HepG2 (cell line): ENCODE measurements at regions not wholly inside any gene's neighbourhood (a gene's known extent, or its start where the extent isn't known, plus 50 kb on each side); places are given as distances from the start of the nearest gene placed in this dataset.

ENCODE experiments used
- ATAC-seq: fragments of 200-7000 bp; cut with Tn5 transposase; 3 replicates; pipeline ENCODE4 v1.9.1; 2020; ENCODE audit warnings: mild to moderate bottlenecking, moderate library complexity
- BruUV-seq: library from RNA; stranded (reverse); fragments of 400-500 nt; replicated peaks from 2 replicates; lab custom pipeline; 2021; lab: Mats Ljungman, UMichigan
- CTCF ChIA-PET: fragments of 300-600 bp; formaldehyde crosslinking; extraction: SDS; loops from one replicate; lab custom pipeline; 2021; ENCODE audit warnings: low total read pairs, inconsistent platforms, low intra/inter-chr PET ratio; lab: Yijun Ruan, JAX
- POLR2A ChIA-PET: fragments of 350-600 bp; sonication (Branson Sonifier 250); formaldehyde crosslinking; loops from one replicate; lab custom pipeline; 2020; ENCODE audit warnings: antibody characterized with exemption, inconsistent platforms; lab: Yijun Ruan, JAX
- DNase-seq: peaks from one replicate; pipeline ENCODE4 v3.0.0-alpha.2; 2015; ENCODE audit warnings: low spot score
- FAIRE-seq: peaks from 3 replicates; lab custom pipeline; 2011; peaks lifted over from hg19 to GRCh38; lab: Jason Lieb, UNC
- H2AFZ ChIP-seq: one replicate; pipeline ENCODE4 v1.6.1; 2011; ENCODE audit warnings: low read length, inconsistent platforms
- H3K27ac ChIP-seq: fragments of 300-600 bp; 3 replicates; pipeline ENCODE4 v1.8.0; 2011; ENCODE audit warnings: mixed run types, mild to moderate bottlenecking, mixed read lengths, low read length, inconsistent platforms; ENCODE audit not compliant: insufficient read depth; ENCODE audit errors: extremely low read length
- H3K27me3 ChIP-seq, 2 experiments: fragments of 200-600 bp in 1 of 2; 2 replicates in 1 of 2; 3 replicates in 1 of 2; pipeline versions ENCODE4 v1.6.0 to v1.8.0; 2011; ENCODE audit warnings: low read length in 2 of 2, mild to moderate bottlenecking in 2 of 2, moderate library complexity in 2 of 2, inconsistent platforms in 1 of 2; ENCODE audit not compliant: insufficient read depth in 2 of 2, control insufficient read depth in 1 of 2
- H3K36me3 ChIP-seq, 2 experiments: fragments of 200-600 bp in 1 of 2; replicated peaks in 1 of 2; 2 replicates in 1 of 2; 3 replicates in 1 of 2; pipeline versions ENCODE4 v1.5.1 to v1.8.0; 2011; ENCODE audit warnings: low read length in 2 of 2, inconsistent platforms in 1 of 2; ENCODE audit not compliant: insufficient read depth in 2 of 2, control insufficient read depth in 1 of 2
- H3K4me1 ChIP-seq: 2 replicates; pipeline ENCODE4 v1.5.1; 2012; ENCODE audit warnings: low read length, inconsistent platforms; ENCODE audit not compliant: insufficient read depth
- H3K4me2 ChIP-seq: 2 replicates; pipeline ENCODE4 v1.6.0; 2011; ENCODE audit warnings: low read depth, low read length, inconsistent platforms
- H3K4me3 ChIP-seq, 3 experiments: fragments of 200-600 bp in 1 of 3; sonication (generic), shearing (Covaris generic) in 1 of 3; replicated peaks in 1 of 3; 2 replicates each; pipeline ENCODE4 v1.5.1; 2011 to 2016; ENCODE audit warnings: low read length in 3 of 3, inconsistent platforms in 2 of 3, low read depth in 2 of 3, mild to moderate bottlenecking in 2 of 3, control low read depth in 1 of 3, mixed read lengths in 1 of 3; ENCODE audit not compliant: insufficient read depth in 1 of 3
- H3K79me2 ChIP-seq: one replicate; pipeline ENCODE4 v1.6.1; 2011; ENCODE audit warnings: low read length, inconsistent platforms; ENCODE audit not compliant: insufficient read depth
- H3K9ac ChIP-seq: 2 replicates; pipeline ENCODE4 v1.6.0; 2011; ENCODE audit warnings: mild to moderate bottlenecking, low read depth, low read length, inconsistent platforms; ENCODE audit not compliant: insufficient read depth
- H3K9me3 ChIP-seq: 2 replicates; pipeline ENCODE4 v1.5.1; 2012; ENCODE audit warnings: mild to moderate bottlenecking, low read length
- H4K20me1 ChIP-seq: 2 replicates; pipeline ENCODE4 v1.6.0; 2011; ENCODE audit warnings: inconsistent platforms, mild to moderate bottlenecking, low read length, moderate library complexity; ENCODE audit not compliant: insufficient read depth
- FOSL1 ChIP-seq: sonication (generic); formaldehyde crosslinking; IDR thresholded peaks from 2 replicates; pipeline ENCODE4 v1.9.0; 2021; ENCODE audit warnings: missing genetic modification reagents, borderline replicate concordance
- GATAD1 ChIP-seq: IDR thresholded peaks from 2 replicates; pipeline ENCODE4 v1.6.1; 2016; ENCODE audit warnings: missing genetic modification reagents, missing compliant biosample characterization
- KDM1A ChIP-seq: IDR thresholded peaks from 2 replicates; pipeline ENCODE4 v1.6.1; 2016; ENCODE audit warnings: missing compliant biosample characterization
- KLF15 ChIP-seq: sonication (generic); formaldehyde crosslinking; IDR thresholded peaks from 2 replicates; pipeline ENCODE4 v1.8.1; 2023; ENCODE audit warnings: borderline replicate concordance, mild to moderate bottlenecking, inconsistent platforms, missing genetic modification reagents, mixed read lengths
- MED13 ChIP-seq: sonication (generic); formaldehyde crosslinking; IDR thresholded peaks from 2 replicates; pipeline ENCODE4 v1.5.0; 2020; ENCODE audit warnings: missing genetic modification reagents
- NCOA1 ChIP-seq: sonication (generic); formaldehyde crosslinking; IDR thresholded peaks from 2 replicates; pipeline ENCODE4 v1.9.0; 2021; ENCODE audit warnings: missing genetic modification reagents
- PAF1 ChIP-seq: IDR thresholded peaks from 2 replicates; pipeline ENCODE4 v1.6.1; 2016; ENCODE audit warnings: missing genetic modification reagents, missing compliant biosample characterization
- SETDB1 ChIP-seq: sonication (generic); formaldehyde crosslinking; IDR thresholded peaks from 2 replicates; pipeline ENCODE4 v1.5.1; 2020; ENCODE audit warnings: missing genetic modification reagents, mild to moderate bottlenecking, borderline replicate concordance
- SMAD1 ChIP-seq: sonication (generic); formaldehyde crosslinking; IDR thresholded peaks from 2 replicates; pipeline ENCODE4 v1.4.0; 2020; ENCODE audit warnings: missing genetic modification reagents, low read depth, mild to moderate bottlenecking, borderline replicate concordance
- SNAI1 ChIP-seq: sonication (generic); formaldehyde crosslinking; IDR thresholded peaks from 2 replicates; pipeline ENCODE4 v1.5.0; 2020; ENCODE audit warnings: mild to moderate bottlenecking, missing genetic modification reagents, borderline replicate concordance
- TAF15 ChIP-seq: fragments of 200-400 bp; formaldehyde crosslinking; IDR thresholded peaks from one replicate; pipeline ENCODE4 v1.6.1; 2018; ENCODE audit warnings: mild to moderate bottlenecking, low read depth, low read length; ENCODE audit not compliant: poor library complexity, severe bottlenecking
- TCF7L2 ChIP-seq: IDR thresholded peaks from 2 replicates; pipeline ENCODE4 v1.6.1; 2011; ENCODE audit warnings: mild to moderate bottlenecking, low read depth, low read length, moderate library complexity
- TOPORS ChIP-seq: sonication (generic); formaldehyde crosslinking; IDR thresholded peaks from 2 replicates; pipeline ENCODE4 v1.8.0; 2023; ENCODE audit warnings: mild to moderate bottlenecking, missing genetic modification reagents
- YEATS4 ChIP-seq: sonication (generic); formaldehyde crosslinking; IDR thresholded peaks from 2 replicates; pipeline ENCODE4 v1.4.0; 2020; ENCODE audit warnings: missing genetic modification reagents, borderline replicate concordance
- ZKSCAN1 ChIP-seq: fragments of 150-350 bp; IDR thresholded peaks from 2 replicates; pipeline ENCODE4 v1.6.1; 2014; ENCODE audit warnings: low read length
- ZNF12 ChIP-seq: sonication (generic); formaldehyde crosslinking; IDR thresholded peaks from 2 replicates; pipeline ENCODE4 v1.5.0; 2020; ENCODE audit warnings: missing genetic modification reagents
- ZNF713 ChIP-seq: sonication (generic); formaldehyde crosslinking; IDR thresholded peaks from 2 replicates; pipeline ENCODE4 v1.4.0; 2020; ENCODE audit warnings: mild to moderate bottlenecking, missing genetic modification reagents
- ZNF780A ChIP-seq: sonication (generic); formaldehyde crosslinking; IDR thresholded peaks from 2 replicates; pipeline ENCODE4 v1.8.0; 2022; ENCODE audit warnings: mild to moderate bottlenecking, missing genetic modification reagents, moderate library complexity
- ZNF781 ChIP-seq: sonication (generic); formaldehyde crosslinking; IDR thresholded peaks from 2 replicates; pipeline ENCODE4 v1.5.1; 2020; ENCODE audit warnings: borderline replicate concordance, mild to moderate bottlenecking, missing genetic modification reagents; ENCODE audit errors: not compliant biosample characterization
- WGBS: methylation state at CpG from one replicate; pipeline ENCODE4 v1.1.6; 2017; ENCODE audit warnings: low lambda C conversion rate; 5-methylcytosine and 5-hydroxymethylcytosine counted together
- in situ Hi-C: cut with HindIII; loops from 2 replicates; pipeline ENCODE4 v1.10.0; 2017; ENCODE audit warnings: low pct_unique_long_range_greater_than_20kb; ENCODE audit not compliant: extremely low pct_ligation_motif_present
- intact Hi-C: fragments of 100-400 bp; cut with micrococcal nuclease; formaldehyde crosslinking; loops from one replicate; pipeline ENCODE4 v1.10.0; 2022; ENCODE audit not compliant: unreplicated experiment
- TF ChIP-seq, protein P1 (sequence below): sonication (generic); formaldehyde crosslinking; IDR thresholded peaks from 2 replicates; pipeline ENCODE4 v1.4.0; 2020; ENCODE audit warnings: mild to moderate bottlenecking, missing genetic modification reagents
- TF ChIP-seq, protein P2 (sequence below): sonication (generic); formaldehyde crosslinking; IDR thresholded peaks from 2 replicates; pipeline ENCODE4 v1.4.0; 2020; ENCODE audit warnings: missing genetic modification reagents

DNA sequence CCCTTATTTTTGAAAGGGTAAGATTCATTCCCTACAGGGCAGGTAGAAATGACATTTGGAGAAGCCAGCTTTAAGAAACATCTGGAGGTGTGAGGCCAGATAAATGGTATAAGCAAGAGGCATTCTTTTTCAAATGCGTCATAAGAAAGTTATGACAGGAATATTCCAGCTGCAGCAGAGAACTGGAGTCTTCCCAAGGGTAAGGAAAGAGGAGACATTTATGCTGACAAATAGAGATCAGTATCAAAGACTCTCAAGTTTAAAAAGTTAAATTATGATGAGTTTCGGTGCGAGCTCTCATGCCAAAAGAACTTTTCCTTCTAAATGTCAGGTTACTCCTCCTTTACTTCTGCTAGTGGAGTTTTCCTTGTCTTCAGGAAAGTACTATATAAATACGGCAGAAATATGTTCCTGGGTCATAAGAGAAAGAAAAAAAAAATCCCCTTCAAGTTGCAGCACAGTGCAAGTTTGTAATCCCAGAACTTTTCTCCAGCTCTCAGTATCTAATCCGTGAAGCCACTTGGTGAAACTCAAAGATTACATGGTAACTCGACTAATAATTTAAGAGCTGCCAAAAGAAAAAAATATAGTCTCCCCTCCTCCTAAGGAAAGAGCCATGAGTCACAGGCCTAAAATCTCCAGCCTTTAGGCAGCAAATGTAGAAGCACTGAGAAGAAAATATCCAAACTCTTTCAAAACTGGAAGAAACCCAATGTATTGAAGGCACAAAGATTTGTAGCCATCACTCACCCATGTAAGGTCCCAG is 428.1 kb downstream of the MEIS1 start:
- no peak overlapping the region for H3K27ac ChIP-seq
- in situ Hi-C loops (no loop called here), intact Hi-C loops (no loop called here)
- TF ChIP-seq FOSL1 (CRISPR knock-in tag) (no peak), KDM1A (CRISPR knock-in tag) (no peak), NCOA1 (CRISPR knock-in tag) (no peak), SMAD1 (CRISPR knock-in tag) (no peak)
- no peak overlapping the region for H2AFZ ChIP-seq
- BruUV-seq = no TSS peak
- H3K9ac ChIP-seq = no peak overlapping the region
- no peaks in the 10 kb centered on the region for H3K79me2 ChIP-seq
- POLR2A ChIA-PET = no interaction called here
- no peaks in the 10 kb centered on the region for H3K4me1 ChIP-seq
- WGBS = 27% methylated on average over 6 of the region's 6 CpGs
- CTCF ChIA-PET = no interaction called here
- DNase-seq (no peak), FAIRE-seq (no peak), ATAC-seq (no peak)
- no peak overlapping the region for H3K4me3 ChIP-seq
- H3K27me3 ChIP-seq = no peaks in the 10 kb centered on the region
- peaks cover 10% of the 10 kb centered on the region; the same call in 1 of the 2 replicates for H3K9me3 ChIP-seq
- no peak overlapping the region for H3K4me2 ChIP-seq
- no peaks in the 10 kb centered on the region for H4K20me1 ChIP-seq
- no peaks in the 10 kb centered on the region for H3K36me3 ChIP-seq

DNA sequence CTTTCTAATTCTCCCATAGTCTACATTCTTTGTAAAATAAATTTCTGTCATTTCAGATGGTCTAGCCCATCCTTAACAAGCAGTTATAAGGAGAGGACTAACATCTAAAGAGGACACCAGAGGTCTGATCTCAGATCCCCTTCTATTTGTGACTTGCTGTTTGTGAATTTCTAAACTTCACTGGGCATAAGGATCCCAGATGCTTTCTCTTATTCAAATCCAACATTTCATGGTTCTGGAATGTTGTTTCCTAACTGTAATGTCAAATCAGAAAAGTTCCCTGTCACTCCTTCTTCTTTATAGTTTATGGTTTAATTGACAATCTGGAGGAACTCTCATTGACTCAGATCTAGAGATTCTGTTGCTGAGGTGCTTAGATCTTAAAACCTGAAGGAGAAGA is 430.2 kb downstream of the MEIS1 start:
- no peaks in the 10 kb centered on the region for H3K27me3 ChIP-seq
- no peaks in the 10 kb centered on the region for H3K79me2 ChIP-seq
- no peak overlapping the region for H2AFZ ChIP-seq
- no peak overlapping the region for H3K4me2 ChIP-seq
- no peaks in the 10 kb centered on the region for H4K20me1 ChIP-seq
- in situ Hi-C loops = no loop called here
- ATAC-seq = no peak
- no peaks in the 10 kb centered on the region for H3K36me3 ChIP-seq
- FAIRE-seq = no peak
- POLR2A ChIA-PET = no interaction called here
- no peaks in the 10 kb centered on the region for H3K4me1 ChIP-seq
- CTCF ChIA-PET = no interaction called here
- H3K9ac ChIP-seq = no peak overlapping the region
- no peak overlapping the region for H3K27ac ChIP-seq
- intact Hi-C loops = no loop called here
- no peak overlapping the region for H3K4me3 ChIP-seq
- no peak for DNase-seq
- H3K9me3 ChIP-seq = peaks cover 16% of the 10 kb centered on the region; the same call in 1 of the 2 replicates
- BruUV-seq = no TSS peak
- no peak for TF ChIP-seq KLF15 (CRISPR knock-in tag)
- no peak for TF ChIP-seq ZKSCAN1
- TF ChIP-seq ZNF780A (CRISPR knock-in tag) = no peak
- no peak for TF ChIP-seq ZNF781 (CRISPR knock-in tag)
- no peak for TF ChIP-seq GATAD1 (CRISPR knock-in tag)
- TF ChIP-seq TAF15 = no peak
- no peak for TF ChIP-seq TOPORS (CRISPR knock-in tag)
- no peak for TF ChIP-seq SETDB1
- TF ChIP-seq TCF7L2 = no peak
- no peak for TF ChIP-seq ZNF713 (CRISPR knock-in tag)
- no peak for TF ChIP-seq MED13 (CRISPR knock-in tag)
- no peak for TF ChIP-seq SNAI1
- TF ChIP-seq, protein P1, sequence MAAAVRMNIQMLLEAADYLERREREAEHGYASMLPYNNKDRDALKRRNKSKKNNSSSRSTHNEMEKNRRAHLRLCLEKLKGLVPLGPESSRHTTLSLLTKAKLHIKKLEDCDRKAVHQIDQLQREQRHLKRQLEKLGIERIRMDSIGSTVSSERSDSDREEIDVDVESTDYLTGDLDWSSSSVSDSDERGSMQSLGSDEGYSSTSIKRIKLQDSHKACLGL = no peak
- TF ChIP-seq, protein P2, sequence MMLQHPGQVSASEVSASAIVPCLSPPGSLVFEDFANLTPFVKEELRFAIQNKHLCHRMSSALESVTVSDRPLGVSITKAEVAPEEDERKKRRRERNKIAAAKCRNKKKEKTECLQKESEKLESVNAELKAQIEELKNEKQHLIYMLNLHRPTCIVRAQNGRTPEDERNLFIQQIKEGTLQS (CRISPR knock-in tag) = no peak
- TF ChIP-seq YEATS4 (CRISPR knock-in tag) = no peak
- TF ChIP-seq ZNF12 = no peak
- TF ChIP-seq PAF1 (CRISPR knock-in tag) = no peak
